ENCODE measurements at regions not wholly inside any gene's neighbourhood (a gene's known extent, or its start where the extent isn't known, plus 50 kb on each side); places are given as distances from the start of the nearest gene placed in this dataset.

DNA sequence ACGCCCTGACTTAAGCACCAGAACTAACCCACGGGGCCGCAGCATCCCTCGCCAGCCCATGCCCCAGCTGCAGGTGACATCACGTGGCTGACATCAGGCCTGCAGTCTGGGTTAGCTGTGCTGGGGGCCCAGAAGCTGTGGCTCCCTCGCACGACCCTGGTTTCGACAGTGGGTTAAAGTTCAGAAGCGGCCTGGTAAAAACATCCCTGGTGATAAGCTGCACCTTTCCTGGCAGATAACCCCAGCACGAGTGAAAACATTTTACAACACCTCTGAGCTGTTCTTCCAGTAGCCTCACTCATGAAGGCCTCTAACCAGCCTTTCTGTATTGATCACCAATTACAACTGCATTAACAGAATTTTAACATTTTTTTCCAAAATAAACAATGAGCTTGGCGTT, 136.4 kb upstream of the RREB1 start:
- Histone ChIP-seq H3K27ac (ENCODE audit: poor library complexity, severe bottlenecking) (no peak overlapping the region), H3K9me3 (ENCODE audit: severe bottlenecking) (no peaks in the 10 kb centered on the region), H3K4me1 (ENCODE audit: insufficient read depth, poor library complexity, severe bottlenecking) (peaks cover 18% of the 10 kb centered on the region), H3K27me3 (ENCODE audit: insufficient read depth, poor library complexity, severe bottlenecking) (no peaks in the 10 kb centered on the region), H3K4me3 (ENCODE audit: severe bottlenecking) (no peak overlapping the region), H3K36me3 (ENCODE audit: low read depth) (no peaks in the 10 kb centered on the region)
- TF ChIP-seq, protein P1, sequence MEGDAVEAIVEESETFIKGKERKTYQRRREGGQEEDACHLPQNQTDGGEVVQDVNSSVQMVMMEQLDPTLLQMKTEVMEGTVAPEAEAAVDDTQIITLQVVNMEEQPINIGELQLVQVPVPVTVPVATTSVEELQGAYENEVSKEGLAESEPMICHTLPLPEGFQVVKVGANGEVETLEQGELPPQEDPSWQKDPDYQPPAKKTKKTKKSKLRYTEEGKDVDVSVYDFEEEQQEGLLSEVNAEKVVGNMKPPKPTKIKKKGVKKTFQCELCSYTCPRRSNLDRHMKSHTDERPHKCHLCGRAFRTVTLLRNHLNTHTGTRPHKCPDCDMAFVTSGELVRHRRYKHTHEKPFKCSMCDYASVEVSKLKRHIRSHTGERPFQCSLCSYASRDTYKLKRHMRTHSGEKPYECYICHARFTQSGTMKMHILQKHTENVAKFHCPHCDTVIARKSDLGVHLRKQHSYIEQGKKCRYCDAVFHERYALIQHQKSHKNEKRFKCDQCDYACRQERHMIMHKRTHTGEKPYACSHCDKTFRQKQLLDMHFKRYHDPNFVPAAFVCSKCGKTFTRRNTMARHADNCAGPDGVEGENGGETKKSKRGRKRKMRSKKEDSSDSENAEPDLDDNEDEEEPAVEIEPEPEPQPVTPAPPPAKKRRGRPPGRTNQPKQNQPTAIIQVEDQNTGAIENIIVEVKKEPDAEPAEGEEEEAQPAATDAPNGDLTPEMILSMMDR (IDR thresholded peaks at IDR 0.05; ENCODE audit: poor library complexity, severe bottlenecking): no peak
- DNase-seq (ENCODE audit: low spot score): no peak
- ATAC-seq (ENCODE audit: low read depth): no peak

DNA sequence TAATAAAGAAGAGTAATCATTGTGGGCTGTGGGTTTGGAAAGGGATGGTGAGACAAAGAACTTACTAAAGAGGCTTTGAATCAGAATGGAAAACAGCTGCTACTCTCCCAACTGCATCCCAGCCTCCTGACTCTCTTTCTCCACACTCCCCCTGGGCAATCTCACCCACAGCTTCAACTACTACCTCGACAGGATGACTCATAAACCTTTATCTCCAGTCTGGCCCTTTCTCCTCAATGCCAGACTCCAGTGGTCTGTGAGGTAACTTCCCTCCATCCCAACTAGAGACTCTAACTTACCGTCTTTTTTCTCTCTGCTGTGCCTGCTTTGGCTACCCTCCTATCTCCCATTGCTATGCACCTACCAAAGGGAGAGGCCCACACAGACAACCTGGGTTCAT, 135.3 kb upstream of the RREB1 start:
- Histone ChIP-seq H3K27me3 (ENCODE audit: insufficient read depth, poor library complexity, severe bottlenecking) (no peaks in the 10 kb centered on the region), H3K27ac (ENCODE audit: poor library complexity, severe bottlenecking) (no peak overlapping the region), H3K9me3 (ENCODE audit: severe bottlenecking) (peaks cover 2% of the 10 kb centered on the region), H3K4me1 (ENCODE audit: insufficient read depth, poor library complexity, severe bottlenecking) (peaks cover 18% of the 10 kb centered on the region), H3K36me3 (ENCODE audit: low read depth) (no peaks in the 10 kb centered on the region), H3K4me3 (ENCODE audit: severe bottlenecking) (no peak overlapping the region)
- TF ChIP-seq, protein P1 (IDR thresholded peaks at IDR 0.05; ENCODE audit: poor library complexity, severe bottlenecking): no peak
- no peak for DNase-seq (ENCODE audit: low spot score)
- peak; percentile 49; the same call in 2 of the 3 replicates for ATAC-seq (ENCODE audit: low read depth)

DNA sequence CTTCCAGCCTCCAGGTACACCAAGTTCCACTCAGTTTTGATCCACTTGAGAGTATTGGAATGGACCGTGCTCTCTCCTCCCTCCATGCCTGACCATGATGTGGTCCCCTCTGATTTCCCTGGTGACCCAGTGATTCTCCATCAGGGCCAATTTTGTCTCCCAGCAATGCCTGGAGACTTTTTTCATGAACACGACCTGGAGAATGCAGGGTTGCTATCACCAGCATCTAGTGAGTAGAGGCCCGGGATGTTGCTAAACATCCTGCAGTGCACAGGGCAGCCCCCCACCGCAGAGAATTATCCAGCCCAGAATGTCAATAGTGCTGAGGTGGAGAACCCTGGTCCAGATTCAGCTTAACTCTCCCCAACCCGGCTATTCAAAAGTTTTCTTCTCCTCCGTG, 134.0 kb upstream of the RREB1 start:
- DNase-seq (ENCODE audit: low spot score): no peak
- H3K36me3 ChIP-seq (ENCODE audit: low read depth): no peaks in the 10 kb centered on the region
- ATAC-seq (ENCODE audit: low read depth): no peak
- TF ChIP-seq, protein P1 (IDR thresholded peaks at IDR 0.05; ENCODE audit: poor library complexity, severe bottlenecking): no peak
- H3K27ac ChIP-seq (ENCODE audit: poor library complexity, severe bottlenecking): no peak overlapping the region
- peaks cover 18% of the 10 kb centered on the region for H3K4me1 ChIP-seq (ENCODE audit: insufficient read depth, poor library complexity, severe bottlenecking)
- no peak overlapping the region for H3K4me3 ChIP-seq (ENCODE audit: severe bottlenecking)
- H3K27me3 ChIP-seq (ENCODE audit: insufficient read depth, poor library complexity, severe bottlenecking): no peaks in the 10 kb centered on the region
- peaks cover 2% of the 10 kb centered on the region for H3K9me3 ChIP-seq (ENCODE audit: severe bottlenecking)

DNA sequence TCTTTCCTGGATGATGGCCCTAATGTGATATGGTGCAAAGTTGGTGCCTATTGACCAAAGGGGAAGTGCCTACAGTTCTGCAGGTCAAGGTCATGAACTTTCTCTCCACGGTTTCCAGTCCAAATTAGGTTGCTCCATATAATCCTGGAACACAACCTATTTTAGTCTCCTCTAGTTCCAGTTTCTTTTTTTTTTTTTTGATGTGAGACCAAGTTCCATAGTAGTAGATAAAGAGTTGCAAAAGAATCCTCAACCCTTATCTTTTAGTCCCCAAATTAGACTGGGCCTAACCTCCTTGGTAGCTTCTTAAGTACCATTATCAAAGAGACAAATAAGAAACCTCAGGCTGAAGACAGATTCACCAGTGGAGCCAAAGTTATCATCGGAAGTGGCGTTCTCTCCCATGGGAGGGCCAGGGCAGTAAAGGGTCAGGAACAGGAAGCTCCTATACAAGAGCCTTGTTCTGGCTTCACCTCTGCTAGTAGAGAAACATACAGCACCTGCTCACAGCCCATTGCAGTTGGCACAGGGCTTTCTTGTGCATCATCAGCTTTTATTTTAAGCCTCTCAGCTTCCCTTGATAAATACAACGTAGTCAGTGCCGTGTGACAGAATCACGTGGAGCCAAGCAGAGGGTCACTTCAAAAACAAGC, 132.2 kb upstream of the RREB1 start:
- H3K9me3 ChIP-seq (ENCODE audit: severe bottlenecking): peaks cover 2% of the 10 kb centered on the region
- H3K36me3 ChIP-seq (ENCODE audit: low read depth): no peaks in the 10 kb centered on the region
- no peak overlapping the region for H3K27ac ChIP-seq (ENCODE audit: poor library complexity, severe bottlenecking)
- TF ChIP-seq, protein P1 (IDR thresholded peaks at IDR 0.05; ENCODE audit: poor library complexity, severe bottlenecking): no peak
- H3K4me1 ChIP-seq (ENCODE audit: insufficient read depth, poor library complexity, severe bottlenecking): peaks cover 4% of the 10 kb centered on the region
- H3K4me3 ChIP-seq (ENCODE audit: severe bottlenecking): no peak overlapping the region
- DNase-seq (ENCODE audit: low spot score) (no peak), ATAC-seq (ENCODE audit: low read depth) (no peak)
- no peaks in the 10 kb centered on the region for H3K27me3 ChIP-seq (ENCODE audit: insufficient read depth, poor library complexity, severe bottlenecking)

DNA sequence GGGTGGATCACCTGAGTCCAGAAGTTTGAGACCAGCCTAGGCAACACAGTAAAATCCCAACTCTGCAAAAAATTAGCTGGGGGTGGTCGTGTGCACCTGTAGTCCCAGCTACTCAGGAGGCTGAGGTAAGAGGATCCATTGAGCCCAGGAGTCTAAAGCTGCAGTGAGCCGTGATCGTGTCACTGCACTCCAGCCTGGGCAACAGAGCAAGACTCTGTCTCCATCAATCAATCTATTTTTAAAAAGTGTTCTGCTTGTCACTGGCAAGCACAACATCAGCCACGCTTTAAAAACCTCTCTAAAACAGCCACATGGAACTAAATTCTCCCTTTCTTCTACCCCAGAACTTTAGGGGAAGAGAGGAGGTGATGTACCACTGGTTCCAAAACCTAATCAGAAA, 131.6 kb upstream of the RREB1 start:
- TF ChIP-seq, protein P1 (IDR thresholded peaks at IDR 0.05; ENCODE audit: poor library complexity, severe bottlenecking): no peak
- DNase-seq (ENCODE audit: low spot score) (no peak), ATAC-seq (ENCODE audit: low read depth) (no peak)
- Histone ChIP-seq H3K4me3 (ENCODE audit: severe bottlenecking) (no peak overlapping the region), H3K27me3 (ENCODE audit: insufficient read depth, poor library complexity, severe bottlenecking) (no peaks in the 10 kb centered on the region), H3K36me3 (ENCODE audit: low read depth) (no peaks in the 10 kb centered on the region), H3K4me1 (ENCODE audit: insufficient read depth, poor library complexity, severe bottlenecking) (peaks cover 4% of the 10 kb centered on the region), H3K27ac (ENCODE audit: poor library complexity, severe bottlenecking) (no peak overlapping the region), H3K9me3 (ENCODE audit: severe bottlenecking) (peaks cover 2% of the 10 kb centered on the region)

Measured in RWPE2 (cell line).